PFSK-1 (cell line): ENCODE measurements at regions not wholly inside any gene's neighbourhood (a gene's known extent, or its start where the extent isn't known, plus 50 kb on each side); places are given as distances from the start of the nearest gene placed in this dataset.

Experiments used
- POLR2AphosphoS5 ChIP-seq: IDR thresholded peaks from 2 replicates; pipeline ENCODE4 v1.6.1; 2012; ENCODE audit warnings: low read depth, mild to moderate bottlenecking, control low read depth, low read length, moderate library complexity
- REST ChIP-seq, 2 experiments: IDR thresholded peaks; 2 replicates each; pipeline versions ENCODE4 v1.6.1 to v1.8.0; 2011 to 2012; ENCODE audit warnings: low read depth in 2 of 2, low read length in 2 of 2, control low read depth in 1 of 2, inconsistent platforms in 1 of 2, mild to moderate bottlenecking in 1 of 2, moderate library complexity in 1 of 2; ENCODE audit not compliant: insufficient read depth in 1 of 2
- TAF1 ChIP-seq: IDR thresholded peaks from 2 replicates; pipeline ENCODE4 v1.6.1; 2012; ENCODE audit warnings: low read length, control low read depth, borderline replicate concordance; ENCODE audit not compliant: insufficient read depth

DNA sequence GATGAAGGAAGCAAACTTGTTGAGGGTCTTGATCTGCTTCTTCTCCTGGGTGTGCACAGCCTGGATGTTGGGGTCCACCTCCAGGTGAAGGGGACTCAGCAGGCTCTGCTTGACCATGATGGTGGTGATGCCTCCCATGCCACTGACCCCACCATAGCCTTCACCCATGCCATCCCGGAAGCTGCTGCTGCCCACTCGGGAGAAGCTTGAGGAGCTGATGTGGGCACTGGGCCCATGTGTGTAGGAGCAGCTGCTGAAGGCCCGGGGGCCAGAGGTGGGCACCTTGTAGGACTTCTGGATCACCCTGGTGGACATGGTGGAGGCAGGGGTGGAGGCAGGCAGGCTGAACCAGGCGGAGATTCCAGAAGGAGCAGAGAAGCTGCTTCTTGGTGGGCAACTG is 432.7 kb upstream of the DIPK2B start:
- no peak for TF ChIP-seq POLR2AphosphoS5
- TF ChIP-seq REST (IDR thresholded peaks at IDR 0.05; ENCODE audit: insufficient read depth in 1 of 2, low read depth in 2 of 2, low read length in 2 of 2) = no peak
- TF ChIP-seq TAF1 = no peak
